Activated T-helper 1 cell treated with anti-CD3 and anti-CD28 coated beads, Interleukin-12 subunit alpha, Interleukin-12 subunit beta, Interleukin-2, Interleukin-4 antibody, amounts not matched to agents 30 ng/mL and 10 ng/mL and 1 ng/mL, durations not matched to agents 14 hours and 24 hours and 36 hours (primary cell): ENCODE measurements at regions not wholly inside any gene's neighbourhood (a gene's known extent, or its start where the extent isn't known, plus 50 kb on each side); places are given as distances from the start of the nearest gene placed in this dataset.
A peak's percentile ranks its signal among the peaks of the same experiment; 100 is the strongest.

Experiments
- DNase-seq: peaks from one replicate; pipeline ENCODE4 v3.0.0; 2021; ENCODE audit warnings: low spot score
- H3K27ac Mint-ChIP-seq: one replicate; pipeline ENCODE4 v1.8.0; 2021; ENCODE audit warnings: mild to moderate bottlenecking, mixed read lengths
- H3K27me3 Mint-ChIP-seq: one replicate; pipeline ENCODE4 v1.8.0; 2022; ENCODE audit warnings: mild to moderate bottlenecking, moderate library complexity, mixed read lengths; ENCODE audit not compliant: insufficient read depth
- H3K36me3 Mint-ChIP-seq: one replicate; pipeline ENCODE4 v1.8.0; 2021; ENCODE audit warnings: low read depth, mixed read lengths
- H3K4me1 Mint-ChIP-seq: one replicate; pipeline ENCODE4 v1.8.0; 2021; ENCODE audit warnings: low read depth, mixed read lengths
- H3K4me3 Mint-ChIP-seq: one replicate; pipeline ENCODE4 v1.8.0; 2021; ENCODE audit warnings: mild to moderate bottlenecking, moderate library complexity, mixed read lengths
- H3K9me3 Mint-ChIP-seq: one replicate; pipeline ENCODE4 v1.8.0; 2021; ENCODE audit warnings: mixed read lengths
- intact Hi-C: fragments of 100-400 bp; cut with micrococcal nuclease; formaldehyde crosslinking; loops from one replicate; pipeline ENCODE4 v1.15.1; 2024

DNA sequence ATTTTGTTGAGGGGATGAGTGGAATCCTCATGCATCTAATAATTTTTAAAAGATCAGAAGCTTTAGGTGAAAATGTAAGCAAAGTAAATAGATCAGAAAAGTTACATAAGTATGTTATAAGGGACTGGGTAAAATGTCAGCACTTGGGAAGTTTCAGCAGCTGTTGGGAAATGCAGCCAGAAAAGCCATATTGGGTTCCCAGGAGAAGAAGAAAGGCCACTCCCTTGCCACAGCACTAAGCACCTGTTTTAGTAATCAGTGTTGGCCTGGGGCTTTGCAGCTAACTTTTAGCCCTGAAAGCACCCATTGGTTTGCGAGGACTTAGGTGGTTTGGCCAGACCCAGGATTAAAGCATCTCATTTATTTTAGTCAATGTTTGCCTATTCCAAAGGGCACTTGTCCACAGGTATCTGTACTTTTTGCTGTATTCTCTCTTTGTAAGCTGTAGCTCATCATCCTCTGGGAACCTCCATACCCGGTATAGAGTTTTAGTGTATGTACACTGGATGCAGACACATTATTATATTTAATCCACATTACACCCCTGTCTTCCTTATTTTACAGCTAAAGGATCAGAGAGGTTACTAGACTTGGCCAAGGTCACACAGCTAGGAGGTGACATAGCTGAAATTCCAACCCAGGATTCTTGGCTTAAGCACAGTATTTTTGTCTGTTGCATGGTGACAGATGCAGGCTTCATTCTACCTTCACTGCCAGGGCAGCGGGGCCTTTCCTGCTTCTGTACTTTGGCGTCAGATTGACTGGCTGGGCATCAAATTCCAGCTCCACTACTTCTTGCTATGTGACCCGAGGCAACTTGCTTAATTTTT, 127.7 kb upstream of the SESN3 start:
- Mint-ChIP-seq H3K4me3 (no peak overlapping the region), H3K36me3 (no peaks in the 10 kb centered on the region), H3K9me3 (no peaks in the 10 kb centered on the region), H3K27ac (no peak overlapping the region), H3K4me1 (no peaks in the 10 kb centered on the region), H3K27me3 (peaks cover 4% of the 10 kb centered on the region)
- intact Hi-C loops = no loop called here
- DNase-seq = no peak

GRCh38 chr11:95354304-95354703, 123.3 kb upstream of the SESN3 start:
- no peaks in the 10 kb centered on the region for H3K4me1 Mint-ChIP-seq

GRCh38 chr11:95353706-95354105, 122.7 kb upstream of the SESN3 start:
- no peak overlapping the region for H3K27ac Mint-ChIP-seq
- DNase-seq = no peak
- peaks cover 7% of the 10 kb centered on the region for H3K36me3 Mint-ChIP-seq
- H3K4me3 Mint-ChIP-seq = no peak overlapping the region
- intact Hi-C loops = no loop called here
- H3K4me1 Mint-ChIP-seq = no peaks in the 10 kb centered on the region
- peaks cover 15% of the 10 kb centered on the region for H3K9me3 Mint-ChIP-seq
- peaks cover 14% of the 10 kb centered on the region for H3K27me3 Mint-ChIP-seq

More at GRCh38 chr11:95354304-95354703, 123.3 kb upstream of the SESN3 start:
- no peak for DNase-seq
- intact Hi-C loops = no loop called here
- Mint-ChIP-seq H3K36me3 (peaks cover 4% of the 10 kb centered on the region), H3K4me3 (no peak overlapping the region), H3K27ac (no peak overlapping the region), H3K27me3 (peaks cover 10% of the 10 kb centered on the region), H3K9me3 (peaks cover 9% of the 10 kb centered on the region)

- peaks cover 24% of the 10 kb centered on the region for H3K9me3 Mint-ChIP-seq
- DNase-seq = no peak
- H3K4me1 Mint-ChIP-seq = no peaks in the 10 kb centered on the region
- H3K36me3 Mint-ChIP-seq = peaks cover 11% of the 10 kb centered on the region
- peaks cover 19% of the 10 kb centered on the region for H3K27me3 Mint-ChIP-seq
- no peak overlapping the region for H3K4me3 Mint-ChIP-seq
- H3K27ac Mint-ChIP-seq = no peak overlapping the region
- intact Hi-C loops = no loop called here
These were observed 121.8 kb upstream of the SESN3 start for GRCh38 chr11:95352733-95353346.

DNA sequence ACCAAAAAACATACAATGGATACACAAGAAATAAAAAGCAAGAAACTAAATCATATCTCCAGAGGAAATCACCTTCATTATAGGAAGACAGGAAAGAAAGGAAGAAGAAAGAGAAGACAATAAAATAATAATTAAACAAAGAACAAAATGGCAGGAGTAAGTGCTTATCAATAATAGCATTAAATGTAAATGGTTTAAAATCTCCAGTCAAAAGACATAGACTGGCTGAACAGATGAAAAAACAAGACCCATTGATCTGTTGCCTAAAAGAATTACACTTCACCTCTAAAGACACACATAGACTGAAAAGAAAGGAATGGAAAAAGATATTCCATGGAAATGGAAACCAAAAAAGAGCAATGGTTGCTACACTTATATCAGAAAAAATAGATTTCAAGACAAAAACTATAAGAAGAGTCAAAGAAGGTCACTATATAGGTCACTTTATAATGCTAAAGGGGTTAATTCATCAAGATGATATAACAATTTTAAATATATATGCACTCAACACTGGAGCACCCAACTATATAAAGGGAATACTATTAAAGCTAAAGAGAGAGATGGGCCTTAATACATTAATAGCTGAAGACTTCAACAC, 118.4 kb upstream of the SESN3 start:
- DNase-seq = no peak
- Mint-ChIP-seq H3K27me3 (peaks cover 20% of the 10 kb centered on the region), H3K4me1 (peaks cover 15% of the 10 kb centered on the region), H3K27ac (no peak overlapping the region), H3K9me3 (peaks cover 24% of the 10 kb centered on the region), H3K4me3 (no peak overlapping the region), H3K36me3 (peaks cover 11% of the 10 kb centered on the region)
- intact Hi-C loops = loop anchor here (5.0 kb wide), 1 partner anchor 333 kb away; no protein-coding TSS in a partner anchor

DNA sequence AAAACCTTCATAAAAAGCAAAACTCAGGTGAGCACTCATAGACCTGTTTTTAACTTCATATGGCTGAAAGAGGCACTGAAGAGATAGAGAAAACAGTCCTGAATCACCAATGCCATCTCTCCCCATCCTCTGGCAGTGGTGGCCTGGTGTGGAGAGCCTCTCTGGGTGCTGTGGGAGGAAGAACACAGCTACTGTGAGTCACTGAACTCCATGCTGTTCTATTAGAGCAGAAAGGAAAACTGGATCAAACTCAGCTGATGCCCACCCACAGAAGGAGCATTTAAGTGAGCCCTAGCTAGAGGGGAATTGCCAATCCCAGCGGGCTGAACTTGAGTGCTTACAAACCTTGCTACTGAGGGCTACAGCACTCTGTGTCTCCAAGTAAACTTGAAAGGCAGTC, 115.3 kb upstream of the SESN3 start:
- intact Hi-C loops = loop anchor here (5.0 kb wide), 1 partner anchor 336 kb away; no protein-coding TSS in a partner anchor
- DNase-seq = no peak
- H3K36me3 Mint-ChIP-seq = peaks cover 11% of the 10 kb centered on the region
- H3K27ac Mint-ChIP-seq = no peak overlapping the region
- peaks cover 24% of the 10 kb centered on the region for H3K9me3 Mint-ChIP-seq
- peaks cover 23% of the 10 kb centered on the region for H3K27me3 Mint-ChIP-seq
- peaks cover 23% of the 10 kb centered on the region for H3K4me1 Mint-ChIP-seq
- no peak overlapping the region for H3K4me3 Mint-ChIP-seq

- peaks cover 10% of the 10 kb centered on the region for H3K36me3 Mint-ChIP-seq
- no peak for DNase-seq
- H3K27ac Mint-ChIP-seq = no peak overlapping the region
- peaks cover 24% of the 10 kb centered on the region for H3K27me3 Mint-ChIP-seq
- peaks cover 24% of the 10 kb centered on the region for H3K9me3 Mint-ChIP-seq
- peaks cover 23% of the 10 kb centered on the region for H3K4me1 Mint-ChIP-seq
- no peak overlapping the region for H3K4me3 Mint-ChIP-seq
- intact Hi-C loops = loop anchor here (2.0 to 5.0 kb wide), 3 partner anchors 47 to 337 kb away; no protein-coding TSS in a partner anchor
These were observed 114.6 kb upstream of the SESN3 start for GRCh38 chr11:95345651-95346050.

GRCh38 chr11:95344932-95345642, 114.1 kb upstream of the SESN3 start:
- Mint-ChIP-seq H3K4me1 (peaks cover 23% of the 10 kb centered on the region), H3K27ac (peak overlapping the region; percentile 16), H3K27me3 (peaks cover 24% of the 10 kb centered on the region), H3K4me3 (no peak overlapping the region), H3K9me3 (peaks cover 20% of the 10 kb centered on the region), H3K36me3 (peaks cover 8% of the 10 kb centered on the region)
- DNase-seq = no peak
- intact Hi-C loops = loop anchor here (2.0 to 5.0 kb wide), 3 partner anchors 46 to 337 kb away; no protein-coding TSS in a partner anchor

DNA sequence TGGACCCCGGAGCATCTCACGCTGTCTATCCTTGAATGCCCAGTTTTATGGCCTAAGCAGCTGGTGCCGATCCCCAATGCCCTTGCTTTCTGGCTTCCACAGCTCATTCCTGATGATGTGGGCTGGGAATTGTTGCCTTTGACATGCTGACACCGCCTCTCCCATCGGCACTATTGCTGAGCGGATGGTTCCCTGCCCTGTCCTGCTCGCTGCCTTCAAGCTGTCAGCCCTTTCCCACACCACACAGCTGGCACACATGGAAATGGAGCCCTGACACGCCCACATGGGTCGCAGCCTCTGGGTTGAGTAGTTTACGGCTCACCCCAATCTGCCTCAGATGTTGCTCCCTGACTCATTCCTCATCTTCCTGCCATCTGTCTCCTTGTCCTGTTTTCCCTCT, 110.2 kb upstream of the SESN3 start:
- H3K4me3 Mint-ChIP-seq = no peak overlapping the region
- no peak overlapping the region for H3K27ac Mint-ChIP-seq
- H3K9me3 Mint-ChIP-seq = no peaks in the 10 kb centered on the region
- no peak for DNase-seq
- H3K4me1 Mint-ChIP-seq = peaks cover 21% of the 10 kb centered on the region
- peaks cover 13% of the 10 kb centered on the region for H3K27me3 Mint-ChIP-seq
- no peaks in the 10 kb centered on the region for H3K36me3 Mint-ChIP-seq
- intact Hi-C loops = no loop called here

GRCh38 chr11:95339086-95339901, 108.3 kb upstream of the SESN3 start:
- H3K36me3 Mint-ChIP-seq = no peaks in the 10 kb centered on the region
- no peaks in the 10 kb centered on the region for H3K9me3 Mint-ChIP-seq
- H3K27ac Mint-ChIP-seq = no peak overlapping the region
- intact Hi-C loops = loop anchor here (2.0 to 5.0 kb wide), 3 partner anchors 187 to 423 kb away; no protein-coding TSS in a partner anchor
- H3K4me1 Mint-ChIP-seq = peaks cover 8% of the 10 kb centered on the region
- peaks cover 8% of the 10 kb centered on the region for H3K27me3 Mint-ChIP-seq
- no peak overlapping the region for H3K4me3 Mint-ChIP-seq
- no peak for DNase-seq

DNA sequence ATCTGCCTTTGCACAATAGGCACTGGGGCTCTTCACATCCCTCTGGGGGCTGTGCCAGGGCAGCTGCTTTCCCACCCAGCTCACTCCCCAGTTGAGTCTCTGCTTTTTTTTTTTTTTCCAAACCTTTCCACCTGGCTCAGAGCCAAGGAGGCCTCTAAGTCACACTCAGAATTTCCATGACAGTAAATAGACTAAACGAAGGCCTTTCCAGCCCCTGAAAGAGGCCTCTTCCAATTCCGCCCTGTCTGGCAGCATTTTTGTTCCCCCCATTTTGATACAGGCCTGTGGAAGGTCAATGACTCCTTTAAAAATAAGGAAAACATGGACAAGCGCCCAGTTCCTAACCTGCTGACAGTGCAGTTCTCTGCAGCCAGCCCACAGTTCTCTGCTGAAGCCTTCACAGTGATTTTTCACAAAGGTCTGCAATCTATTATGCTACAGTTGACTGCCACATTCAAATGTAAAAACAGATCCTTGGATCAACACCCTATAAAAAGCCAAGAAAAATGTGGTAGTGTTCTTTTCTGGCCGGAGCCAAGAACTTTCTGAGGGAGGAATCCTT, 107.5 kb upstream of the SESN3 start:
- Mint-ChIP-seq H3K27me3 (peaks cover 8% of the 10 kb centered on the region), H3K9me3 (no peaks in the 10 kb centered on the region), H3K4me3 (no peak overlapping the region), H3K36me3 (no peaks in the 10 kb centered on the region), H3K4me1 (peaks cover 6% of the 10 kb centered on the region), H3K27ac (no peak overlapping the region)
- no peak for DNase-seq
- intact Hi-C loops = loop anchor here (2.0 to 5.0 kb wide), 3 partner anchors 186 to 424 kb away; no protein-coding TSS in a partner anchor
